Activated naive CD4-positive, alpha-beta T cell treated with Interleukin-2 at 50 U/mL for 16 hours (primary cell): ENCODE measurements at regions not wholly inside any gene's neighbourhood (a gene's known extent, or its start where the extent isn't known, plus 50 kb on each side); places are given as distances from the start of the nearest gene placed in this dataset.

ENCODE experiments used
- DNase-seq: peaks from one replicate; pipeline ENCODE4 v3.0.0-alpha.2; 2020

GRCh38 chr9:32247168-32247567, 137.3 kb upstream of the ACO1 start:
- DNase-seq: no peak

GRCh38 chr9:32248189-32248712, 136.2 kb upstream of the ACO1 start:
- no peak for DNase-seq

- DNase-seq: peak; percentile 13
Measured at GRCh38 chr9:32251539-32251938, 132.9 kb upstream of the ACO1 start.

GRCh38 chr9:32253731-32254130, 130.7 kb upstream of the ACO1 start:
- DNase-seq: no peak

GRCh38 chr9:32255026-32255425, 129.4 kb upstream of the ACO1 start:
- DNase-seq: no peak

- no peak for DNase-seq
Measured at GRCh38 chr9:32258482-32258881, 126.0 kb upstream of the ACO1 start.

- DNase-seq: no peak
Measured at GRCh38 chr9:32260151-32260862, 124.1 kb upstream of the ACO1 start.

GRCh38 chr9:32264170-32264864, 120.1 kb upstream of the ACO1 start:
- no peak for DNase-seq

GRCh38 chr9:32265037-32265436, 119.4 kb upstream of the ACO1 start:
- no peak for DNase-seq

GRCh38 chr9:32278991-32279390, 105.5 kb upstream of the ACO1 start:
- DNase-seq: no peak

- DNase-seq: no peak
Measured at GRCh38 chr9:32289756-32290155, 94.7 kb upstream of the ACO1 start.

GRCh38 chr9:32291370-32291769, 93.1 kb upstream of the ACO1 start:
- no peak for DNase-seq

- no peak for DNase-seq
Measured at GRCh38 chr9:32292611-32293010, 91.8 kb upstream of the ACO1 start.

GRCh38 chr9:32293091-32293490, 91.4 kb upstream of the ACO1 start:
- no peak for DNase-seq

GRCh38 chr9:32294106-32294505, 90.3 kb upstream of the ACO1 start:
- no peak for DNase-seq

GRCh38 chr9:32300373-32300772, 84.1 kb upstream of the ACO1 start:
- DNase-seq: no peak

- DNase-seq: no peak
Measured at GRCh38 chr9:32304495-32304894, 79.9 kb upstream of the ACO1 start.

GRCh38 chr9:32306006-32306405, 78.4 kb upstream of the ACO1 start:
- DNase-seq: no peak

GRCh38 chr9:32319312-32319929, 65.0 kb upstream of the ACO1 start:
- no peak for DNase-seq

GRCh38 chr9:32322622-32323021, 61.8 kb upstream of the ACO1 start:
- DNase-seq: no peak

GRCh38 chr9:32326146-32326545, 58.3 kb upstream of the ACO1 start:
- no peak for DNase-seq

GRCh38 chr9:32331240-32331639, 53.2 kb upstream of the ACO1 start:
- DNase-seq: no peak

- no peak for DNase-seq
Measured at GRCh38 chr9:32334112-32334511, 50.3 kb upstream of the ACO1 start.
